Nephron progenitor cell (in vitro differentiated cells): ENCODE measurements at regions not wholly inside any gene's neighbourhood (a gene's known extent, or its start where the extent isn't known, plus 50 kb on each side); places are given as distances from the start of the nearest gene placed in this dataset.
A peak's percentile ranks its signal among the peaks of the same experiment; 100 is the strongest.

Experiments
- DNase-seq: peaks from one replicate; pipeline ENCODE4 v3.0.0; 2021
- H3K27ac Mint-ChIP-seq: 2 replicates; pipeline ENCODE4 v1.8.0; 2021; ENCODE audit warnings: mild to moderate bottlenecking, moderate library complexity, mixed read lengths
- H3K27me3 Mint-ChIP-seq: 2 replicates; pipeline ENCODE4 v1.8.0; 2021; ENCODE audit warnings: mild to moderate bottlenecking, low read depth, mixed read lengths; ENCODE audit not compliant: poor library complexity
- H3K36me3 Mint-ChIP-seq: 2 replicates; pipeline ENCODE4 v1.8.0; 2021; ENCODE audit warnings: low read depth, mixed read lengths
- H3K4me1 Mint-ChIP-seq: 2 replicates; pipeline ENCODE4 v1.8.0; 2021; ENCODE audit warnings: mixed read lengths
- H3K4me3 Mint-ChIP-seq: 2 replicates; pipeline ENCODE4 v1.8.0; 2021; ENCODE audit warnings: mild to moderate bottlenecking, moderate library complexity, mixed read lengths
- H3K9me3 Mint-ChIP-seq: 2 replicates; pipeline ENCODE4 v1.8.0; 2021; ENCODE audit warnings: mild to moderate bottlenecking, moderate library complexity, mixed read lengths
- CTCF ChIP-seq: fragments of 200-600 bp; sonication (generic); IDR thresholded peaks from 2 replicates; pipeline ENCODE4 v1.5.0; 2021; ENCODE audit warnings: antibody characterized with exemption

- Mint-ChIP-seq H3K4me3 (no peak overlapping the region), H3K36me3 (peaks cover 13% of the 10 kb centered on the region), H3K4me1 (peaks cover 40% of the 10 kb centered on the region), H3K27me3 (peaks cover 7% of the 10 kb centered on the region), H3K9me3 (peaks cover 19% of the 10 kb centered on the region), H3K27ac (no peak overlapping the region)
- no peak for TF ChIP-seq CTCF
- no peak for DNase-seq
Measured at GRCh38 chr1:229087906-229088305, 183.0 kb upstream of the RAB4A start.

GRCh38 chr1:229088711-229089110 is 182.2 kb upstream of the RAB4A start:
- no peak for DNase-seq
- Mint-ChIP-seq H3K27ac (no peak overlapping the region), H3K4me1 (peaks cover 48% of the 10 kb centered on the region)

GRCh38 chr1:229089586-229090208 is 181.2 kb upstream of the RAB4A start:
- DNase-seq = no peak
- Mint-ChIP-seq H3K27me3 (peaks cover 10% of the 10 kb centered on the region), H3K36me3 (no peaks in the 10 kb centered on the region), H3K4me1 (peaks cover 58% of the 10 kb centered on the region), H3K9me3 (peaks cover 3% of the 10 kb centered on the region), H3K4me3 (no peak overlapping the region), H3K27ac (no peak overlapping the region)
- no peak for TF ChIP-seq CTCF

More at GRCh38 chr1:229088711-229089110, 182.2 kb upstream of the RAB4A start:
- no peak for TF ChIP-seq CTCF
- H3K27me3 Mint-ChIP-seq = peaks cover 7% of the 10 kb centered on the region
- H3K4me3 Mint-ChIP-seq = no peak overlapping the region
- H3K9me3 Mint-ChIP-seq = peaks cover 10% of the 10 kb centered on the region
- peaks cover 10% of the 10 kb centered on the region for H3K36me3 Mint-ChIP-seq

GRCh38 chr1:229091721-229092136 is 179.2 kb upstream of the RAB4A start:
- Mint-ChIP-seq H3K9me3 (peaks cover 8% of the 10 kb centered on the region), H3K27ac (no peak overlapping the region), H3K4me3 (no peak overlapping the region), H3K4me1 (peaks cover 60% of the 10 kb centered on the region), H3K36me3 (no peaks in the 10 kb centered on the region), H3K27me3 (peaks cover 10% of the 10 kb centered on the region)
- DNase-seq = no peak
- TF ChIP-seq CTCF = no peak

GRCh38 chr1:229092377-229093237 is 178.3 kb upstream of the RAB4A start:
- no peak overlapping the region for H3K4me3 Mint-ChIP-seq
- peak overlapping the region; percentile 87 for H3K27ac Mint-ChIP-seq
- H3K4me1 Mint-ChIP-seq = peaks cover 57% of the 10 kb centered on the region
- peak; percentile 49 for DNase-seq
- no peaks in the 10 kb centered on the region for H3K36me3 Mint-ChIP-seq
- peaks cover 9% of the 10 kb centered on the region for H3K9me3 Mint-ChIP-seq
- no peak for TF ChIP-seq CTCF
- H3K27me3 Mint-ChIP-seq = peaks cover 12% of the 10 kb centered on the region
